ENCODE measurements at regions not wholly inside any gene's neighbourhood (a gene's known extent, or its start where the extent isn't known, plus 50 kb on each side); places are given as distances from the start of the nearest gene placed in this dataset.

GRCh38 chr4:132548463-132548862, 600.6 kb upstream of the PCDH10 start:
- POLR2A ChIA-PET (ENCODE audit: unreplicated experiment): no interaction called here
- H3K36me3 ChIP-seq (ENCODE audit: low read depth): no peaks in the 10 kb centered on the region
- TF ChIP-seq EZH2 (IDR thresholded peaks at IDR 0.05; ENCODE audit: low read depth) (no peak), CTCF (conservative IDR thresholded peaks at IDR 0.05) (no peak)
- no peaks in the 10 kb centered on the region for H3K9me2 ChIP-seq (ENCODE audit: insufficient read depth)
- intact Hi-C loops (cut with micrococcal nuclease; ENCODE audit: unreplicated experiment): no loop called here
- no peaks in the 10 kb centered on the region for H4K20me1 ChIP-seq (ENCODE audit: insufficient read depth)
- no peak overlapping the region for H3K27ac ChIP-seq
- H3K4me1 ChIP-seq (replicated peaks; ENCODE audit: insufficient read depth): no peaks in the 10 kb centered on the region
- no peaks in the 10 kb centered on the region for H3F3A ChIP-seq (ENCODE audit: insufficient read depth, low read depth)
- H3K4me2 ChIP-seq: no peak overlapping the region
- no peak overlapping the region for H3K4me3 ChIP-seq
- no peak for DNase-seq
- H2AFZ ChIP-seq: no peak overlapping the region
- no TSS peak for BruUV-seq (replicated peaks)
- CTCF ChIA-PET: no interaction called here
- H3K79me2 ChIP-seq (ENCODE audit: low read depth): no peaks in the 10 kb centered on the region
- no peaks in the 10 kb centered on the region for H3K9me3 ChIP-seq (ENCODE audit: insufficient read depth, low read depth)
- H3K27me3 ChIP-seq (ENCODE audit: insufficient read depth, low read depth): no peaks in the 10 kb centered on the region

- H2AFZ ChIP-seq: no peak overlapping the region
- no peak for TF ChIP-seq EZH2 (IDR thresholded peaks at IDR 0.05; ENCODE audit: low read depth)
- no peak for TF ChIP-seq CTCF (conservative IDR thresholded peaks at IDR 0.05)
- no TSS peak for BruUV-seq (replicated peaks)
- CTCF ChIA-PET: no interaction called here
- no peak overlapping the region for H3K4me2 ChIP-seq
- no peaks in the 10 kb centered on the region for H3F3A ChIP-seq (ENCODE audit: insufficient read depth, low read depth)
- H3K27me3 ChIP-seq (ENCODE audit: insufficient read depth, low read depth): no peaks in the 10 kb centered on the region
- H3K9me2 ChIP-seq (ENCODE audit: insufficient read depth): no peaks in the 10 kb centered on the region
- H3K4me3 ChIP-seq: no peak overlapping the region
- H3K9me3 ChIP-seq (ENCODE audit: insufficient read depth, low read depth): no peaks in the 10 kb centered on the region
- intact Hi-C loops (cut with micrococcal nuclease; ENCODE audit: unreplicated experiment): no loop called here
- DNase-seq: no peak
- POLR2A ChIA-PET (ENCODE audit: unreplicated experiment): no interaction called here
- no peaks in the 10 kb centered on the region for H3K36me3 ChIP-seq (ENCODE audit: low read depth)
- H3K27ac ChIP-seq: no peak overlapping the region
- no peaks in the 10 kb centered on the region for H3K4me1 ChIP-seq (replicated peaks; ENCODE audit: insufficient read depth)
- no peaks in the 10 kb centered on the region for H3K79me2 ChIP-seq (ENCODE audit: low read depth)
- H4K20me1 ChIP-seq (ENCODE audit: insufficient read depth): no peaks in the 10 kb centered on the region
Measured at GRCh38 chr4:132556316-132556715, 592.8 kb upstream of the PCDH10 start.

GRCh38 chr4:132557660-132558059, 591.4 kb upstream of the PCDH10 start:
- Histone ChIP-seq H2AFZ (no peak overlapping the region), H3K4me1 (replicated peaks; ENCODE audit: insufficient read depth) (no peaks in the 10 kb centered on the region), H4K20me1 (ENCODE audit: insufficient read depth) (no peaks in the 10 kb centered on the region), H3K4me3 (no peak overlapping the region), H3K9me3 (ENCODE audit: insufficient read depth, low read depth) (no peaks in the 10 kb centered on the region), H3K79me2 (ENCODE audit: low read depth) (no peaks in the 10 kb centered on the region), H3K36me3 (ENCODE audit: low read depth) (no peaks in the 10 kb centered on the region), H3K27me3 (ENCODE audit: insufficient read depth, low read depth) (no peaks in the 10 kb centered on the region), H3K4me2 (no peak overlapping the region), H3K27ac (no peak overlapping the region), H3F3A (ENCODE audit: insufficient read depth, low read depth) (no peaks in the 10 kb centered on the region), H3K9me2 (ENCODE audit: insufficient read depth) (no peaks in the 10 kb centered on the region)
- intact Hi-C loops (cut with micrococcal nuclease; ENCODE audit: unreplicated experiment): no loop called here
- TF ChIP-seq CTCF (conservative IDR thresholded peaks at IDR 0.05) (no peak), EZH2 (IDR thresholded peaks at IDR 0.05; ENCODE audit: low read depth) (no peak)
- DNase-seq: no peak
- BruUV-seq (replicated peaks): no TSS peak
- ChIA-PET POLR2A (ENCODE audit: unreplicated experiment) (interaction anchor here (0.5 kb wide), 1 partner anchor 1478 kb away, joined by 4 read pairs; no protein-coding TSS in a partner anchor), CTCF (no interaction called here)

Data from PC-9 (cell line).